ENCODE measurements at regions not wholly inside any gene's neighbourhood (a gene's known extent, or its start where the extent isn't known, plus 50 kb on each side); places are given as distances from the start of the nearest gene placed in this dataset.
A peak's percentile ranks its signal among the peaks of the same experiment; 100 is the strongest.

GRCh38 chr9:89743573-89744254 is 138.9 kb downstream of the GADD45G start:
- H3K4me1 ChIP-seq: no peaks in the 10 kb centered on the region
- Mint-ChIP-seq H3K27ac (ENCODE audit: unreplicated experiment) (no peak overlapping the region), H3K4me1 (ENCODE audit: low read depth, unreplicated experiment) (no peaks in the 10 kb centered on the region), H3K36me3 (ENCODE audit: insufficient read depth, unreplicated experiment) (no peaks in the 10 kb centered on the region), H3K4me3 (ENCODE audit: unreplicated experiment) (peak overlapping the region; percentile 17), H3K27me3 (ENCODE audit: insufficient read depth, unreplicated experiment) (no peaks in the 10 kb centered on the region), H3K9me3 (ENCODE audit: unreplicated experiment) (no peaks in the 10 kb centered on the region)
- CTCF ChIA-PET: interaction anchor here (0.9 to 1.2 kb wide), 2 partner anchors 140 to 150 kb away, joined by 3 read pairs; no protein-coding TSS in a partner anchor
- H3K4me3 ChIP-seq (ENCODE audit: low read depth, low read length): no peak overlapping the region
- no TSS peak for BruUV-seq (replicated peaks)
- DNase-seq: peak; percentile 10 to 42
- no peaks in the 10 kb centered on the region for H3K36me3 ChIP-seq (ENCODE audit: control insufficient read depth, insufficient read depth, low read length)
- TF ChIP-seq CTCF (IDR thresholded peaks at IDR 0.05; ENCODE audit: insufficient read depth in 1 of 2, low read depth in 1 of 2, low read length in 1 of 2, severe bottlenecking in 1 of 2, unreplicated experiment in 1 of 2): no peak
- no peaks in the 10 kb centered on the region for H3K9me3 ChIP-seq
- H3K27me3 ChIP-seq (replicated peaks; ENCODE audit: control insufficient read depth, insufficient read depth, low read length): no peaks in the 10 kb centered on the region
- intact Hi-C loops (cut with micrococcal nuclease; ENCODE audit: unreplicated experiment): no loop called here
- POLR2A ChIA-PET: no interaction called here

GRCh38 chr9:89744255-89744648 is 139.4 kb downstream of the GADD45G start:
- DNase-seq: no peak
- Histone ChIP-seq H3K4me3 (ENCODE audit: low read depth, low read length) (no peak overlapping the region), H3K9me3 (no peaks in the 10 kb centered on the region), H3K36me3 (ENCODE audit: control insufficient read depth, insufficient read depth, low read length) (no peaks in the 10 kb centered on the region), H3K4me1 (no peaks in the 10 kb centered on the region), H3K27me3 (replicated peaks; ENCODE audit: control insufficient read depth, insufficient read depth, low read length) (no peaks in the 10 kb centered on the region)
- BruUV-seq (replicated peaks): no TSS peak
- intact Hi-C loops (cut with micrococcal nuclease; ENCODE audit: unreplicated experiment): no loop called here
- H3K27me3 Mint-ChIP-seq (ENCODE audit: insufficient read depth, unreplicated experiment): no peaks in the 10 kb centered on the region
- H3K36me3 Mint-ChIP-seq (ENCODE audit: insufficient read depth, unreplicated experiment): no peaks in the 10 kb centered on the region
- H3K27ac Mint-ChIP-seq (ENCODE audit: unreplicated experiment): no peak overlapping the region
- TF ChIP-seq CTCF (IDR thresholded peaks at IDR 0.05; ENCODE audit: insufficient read depth in 1 of 2, low read depth in 1 of 2, low read length in 1 of 2, severe bottlenecking in 1 of 2, unreplicated experiment in 1 of 2): no peak
- no peak overlapping the region for H3K4me3 Mint-ChIP-seq (ENCODE audit: unreplicated experiment)
- POLR2A ChIA-PET: no interaction called here
- CTCF ChIA-PET: interaction anchor here (0.9 to 1.2 kb wide), 2 partner anchors 141 to 151 kb away, joined by 3 read pairs; no protein-coding TSS in a partner anchor
- no peaks in the 10 kb centered on the region for H3K4me1 Mint-ChIP-seq (ENCODE audit: low read depth, unreplicated experiment)
- no peaks in the 10 kb centered on the region for H3K9me3 Mint-ChIP-seq (ENCODE audit: unreplicated experiment)

GRCh38 chr9:89744730-89745129 is 139.9 kb downstream of the GADD45G start:
- intact Hi-C loops (cut with micrococcal nuclease; ENCODE audit: unreplicated experiment): no loop called here

More at GRCh38 chr9:89744730-89745129, 139.9 kb downstream of the GADD45G start:
- no peak overlapping the region for H3K4me3 Mint-ChIP-seq (ENCODE audit: unreplicated experiment)
- H3K9me3 ChIP-seq: no peaks in the 10 kb centered on the region
- no peaks in the 10 kb centered on the region for H3K4me1 ChIP-seq
- H3K9me3 Mint-ChIP-seq (ENCODE audit: unreplicated experiment): no peaks in the 10 kb centered on the region
- no peaks in the 10 kb centered on the region for H3K27me3 ChIP-seq (replicated peaks; ENCODE audit: control insufficient read depth, insufficient read depth, low read length)
- POLR2A ChIA-PET: no interaction called here
- no peak overlapping the region for H3K4me3 ChIP-seq (ENCODE audit: low read depth, low read length)
- CTCF ChIA-PET: no interaction called here
- DNase-seq: no peak
- H3K27ac Mint-ChIP-seq (ENCODE audit: unreplicated experiment): no peak overlapping the region
- no peaks in the 10 kb centered on the region for H3K4me1 Mint-ChIP-seq (ENCODE audit: low read depth, unreplicated experiment)
- BruUV-seq (replicated peaks): no TSS peak
- no peak for TF ChIP-seq CTCF (IDR thresholded peaks at IDR 0.05; ENCODE audit: insufficient read depth in 1 of 2, low read depth in 1 of 2, low read length in 1 of 2, severe bottlenecking in 1 of 2, unreplicated experiment in 1 of 2)
- H3K36me3 ChIP-seq (ENCODE audit: control insufficient read depth, insufficient read depth, low read length): no peaks in the 10 kb centered on the region
- no peaks in the 10 kb centered on the region for H3K27me3 Mint-ChIP-seq (ENCODE audit: insufficient read depth, unreplicated experiment)
- no peaks in the 10 kb centered on the region for H3K36me3 Mint-ChIP-seq (ENCODE audit: insufficient read depth, unreplicated experiment)

Measured in Caco-2 (cell line).